H1 (cell line): ENCODE measurements at regions not wholly inside any gene's neighbourhood (a gene's known extent, or its start where the extent isn't known, plus 50 kb on each side); places are given as distances from the start of the nearest gene placed in this dataset.
A peak's percentile ranks its signal among the peaks of the same experiment; 100 is the strongest.

ENCODE experiments used
- CTCF ChIA-PET: fragments of 300-600 bp; sonication (Branson Sonifier 250); formaldehyde crosslinking; loops from one replicate; lab custom pipeline; 2021; ENCODE audit not compliant: partially characterized antibody; lab: Charles Lee
- POLR2A ChIA-PET: fragments of 300-600 bp; sonication (Branson Sonifier 250); formaldehyde crosslinking; loops from one replicate; lab custom pipeline; 2021; ENCODE audit warnings: inconsistent platforms; ENCODE audit not compliant: partially characterized antibody; lab: Charles Lee
- DNase-seq, 2 experiments: peaks; one replicate each; pipeline versions ENCODE4 v3.0.0 to v3.0.0-alpha.2; 2010 to 2022; ENCODE audit warnings: low spot score in 2 of 2, low read depth in 1 of 2, mixed read lengths in 1 of 2
- FAIRE-seq: peaks from 2 replicates; lab custom pipeline; 2011; peaks lifted over from hg19 to GRCh38; lab: Jason Lieb, UNC
- H2AFZ ChIP-seq: 2 replicates; pipeline ENCODE4 v1.8.1; 2012; ENCODE audit warnings: low read length, inconsistent platforms
- H2AK5ac ChIP-seq: 2 replicates; pipeline ENCODE4 v1.6.1; 2013; ENCODE audit warnings: low read depth, low read length
- H2BK120ac ChIP-seq: replicated peaks from 2 replicates; pipeline ENCODE3; 2013; ENCODE audit warnings: low read depth, low read length, inconsistent platforms
- H2BK12ac ChIP-seq: 2 replicates; pipeline ENCODE4 v1.6.1; 2013; ENCODE audit warnings: low read depth, low read length
- H2BK15ac ChIP-seq: 2 replicates; pipeline ENCODE4 v1.6.1; 2013; ENCODE audit warnings: low read length
- H2BK20ac ChIP-seq: 2 replicates; pipeline ENCODE4 v1.6.1; 2013; ENCODE audit warnings: low read length
- H2BK5ac ChIP-seq: 2 replicates; pipeline ENCODE4 v1.6.1; 2013; ENCODE audit warnings: low read depth, low read length
- H3K14ac ChIP-seq: 2 replicates; pipeline ENCODE4 v1.6.1; 2013; ENCODE audit warnings: inconsistent platforms; ENCODE audit not compliant: insufficient read length
- H3K18ac ChIP-seq: 2 replicates; pipeline ENCODE4 v1.6.1; 2013; ENCODE audit warnings: low read length; ENCODE audit errors: extremely low read depth
- H3K23ac ChIP-seq: 2 replicates; pipeline ENCODE4 v1.6.1; 2013; ENCODE audit warnings: inconsistent platforms; ENCODE audit not compliant: insufficient read length
- H3K23me2 ChIP-seq: 2 replicates; pipeline ENCODE4 v1.6.1; 2013; ENCODE audit warnings: low read depth, low read length
- H3K27ac ChIP-seq: 2 replicates; pipeline ENCODE4 v1.6.1; 2011; ENCODE audit warnings: low read depth, low read length, inconsistent platforms
- H3K27me3 ChIP-seq, 4 experiments: replicated peaks in 1 of 4; 1 replicate in 1 of 4; 2 replicates in 3 of 4; pipeline versions ENCODE4 v1.6.1 to v1.8.1; 2011 to 2013; ENCODE audit warnings: low read length in 3 of 4, mild to moderate bottlenecking in 3 of 4, inconsistent platforms in 2 of 4, mixed read lengths in 2 of 4, moderate library complexity in 1 of 4; ENCODE audit not compliant: control insufficient read depth in 3 of 4, insufficient read depth in 3 of 4; ENCODE audit errors: extremely low read depth in 1 of 4
- H3K36me3 ChIP-seq, 4 experiments: 2 replicates each; pipeline versions ENCODE4 v1.6.1 to v1.8.1; 2011 to 2013; ENCODE audit warnings: mild to moderate bottlenecking in 4 of 4, low read length in 3 of 4, moderate library complexity in 2 of 4, control low read depth in 1 of 4, inconsistent platforms in 1 of 4; ENCODE audit not compliant: insufficient read depth in 4 of 4, control insufficient read depth in 2 of 4
- H3K4ac ChIP-seq: replicated peaks from 2 replicates; pipeline ENCODE3; 2013; ENCODE audit warnings: low read length, low read depth, mixed read lengths, inconsistent platforms; ENCODE audit not compliant: insufficient read length
- H3K4me1 ChIP-seq, 4 experiments: replicated peaks in 1 of 4; 1 replicate in 1 of 4; 2 replicates in 3 of 4; pipeline versions ENCODE4 v1.6.1 to v1.8.1; 2011 to 2013; ENCODE audit warnings: low read length in 3 of 4, inconsistent platforms in 2 of 4, mixed read lengths in 1 of 4; ENCODE audit not compliant: insufficient read depth in 4 of 4, control insufficient read depth in 3 of 4
- H3K4me2 ChIP-seq, 2 experiments: 2 replicates each; pipeline versions ENCODE4 v1.6.1 to v1.8.1; 2011 to 2013; ENCODE audit warnings: low read depth in 2 of 2, low read length in 2 of 2, control low read depth in 1 of 2, inconsistent platforms in 1 of 2, mild to moderate bottlenecking in 1 of 2; ENCODE audit not compliant: insufficient read depth in 1 of 2
- H3K4me3 ChIP-seq, 4 experiments: fragments of 200-600, 300-600 bp in 1 of 4; sonication (generic), shearing (Covaris generic), sonication (Bioruptor Twin) in 1 of 4; 2 replicates each; pipeline versions ENCODE4 v1.5.1 to v1.8.1; 2011 to 2016; ENCODE audit warnings: low read length in 4 of 4, low read depth in 3 of 4, control low read depth in 2 of 4, inconsistent platforms in 2 of 4, mild to moderate bottlenecking in 2 of 4, mixed read lengths in 1 of 4, moderate library complexity in 1 of 4; ENCODE audit not compliant: insufficient read depth in 2 of 4; ENCODE audit errors: extremely low read depth in 1 of 4
- H3K56ac ChIP-seq: replicated peaks from 2 replicates; pipeline ENCODE3; 2013; ENCODE audit warnings: low read depth, mild to moderate bottlenecking, mixed read lengths, low read length, inconsistent platforms; ENCODE audit not compliant: insufficient read length
- H3K79me1 ChIP-seq: 2 replicates; pipeline ENCODE4 v1.6.1; 2013; ENCODE audit warnings: low read depth, low read length, control low read depth
- H3K79me2 ChIP-seq, 2 experiments: 2 replicates each; pipeline versions ENCODE4 v1.6.1 to v1.8.1; 2012 to 2013; ENCODE audit warnings: low read length in 2 of 2, mild to moderate bottlenecking in 2 of 2, inconsistent platforms in 1 of 2; ENCODE audit not compliant: insufficient read depth in 2 of 2, control insufficient read depth in 1 of 2
- H3K9ac ChIP-seq, 4 experiments: replicated peaks in 1 of 4; 1 replicate in 1 of 4; 2 replicates in 3 of 4; pipeline versions ENCODE4 v1.6.1 to v1.8.1; 2011 to 2013; ENCODE audit warnings: low read depth in 3 of 4, low read length in 3 of 4, control low read depth in 2 of 4, mild to moderate bottlenecking in 2 of 4, moderate library complexity in 2 of 4, inconsistent platforms in 1 of 4; ENCODE audit errors: extremely low read depth in 1 of 4
- H3K9me3 ChIP-seq, 2 experiments: 2 replicates each; pipeline versions ENCODE4 v1.6.1 to v1.8.1; 2012 to 2013; ENCODE audit warnings: mild to moderate bottlenecking in 2 of 2, moderate library complexity in 2 of 2, control low read depth in 1 of 2, inconsistent platforms in 1 of 2, low read depth in 1 of 2, low read length in 1 of 2, mixed read lengths in 1 of 2; ENCODE audit not compliant: insufficient read depth in 2 of 2
- H4K20me1 ChIP-seq, 2 experiments: replicated peaks in 1 of 2; 2 replicates each; pipeline versions ENCODE3 to v1.8.1; 2011 to 2013; ENCODE audit warnings: inconsistent platforms in 2 of 2, low read length in 2 of 2, mild to moderate bottlenecking in 1 of 2; ENCODE audit not compliant: insufficient read depth in 2 of 2, control insufficient read depth in 1 of 2
- H4K5ac ChIP-seq: 2 replicates; pipeline ENCODE4 v1.6.1; 2013; ENCODE audit warnings: low read length, low read depth, mixed read lengths, inconsistent platforms; ENCODE audit not compliant: insufficient read length
- H4K8ac ChIP-seq: 2 replicates; pipeline ENCODE4 v1.8.0; 2013; ENCODE audit warnings: mild to moderate bottlenecking, moderate library complexity, low read length, inconsistent platforms; ENCODE audit not compliant: insufficient read depth; ENCODE audit errors: extremely low read depth
- H4K91ac ChIP-seq: replicated peaks from 2 replicates; pipeline ENCODE3; 2013; ENCODE audit warnings: low read length, mixed read lengths, inconsistent platforms; ENCODE audit not compliant: insufficient read length
- ATF3 ChIP-seq: IDR thresholded peaks from 2 replicates; pipeline ENCODE4 v1.6.1; 2011; ENCODE audit warnings: low read depth, mild to moderate bottlenecking, low read length; ENCODE audit not compliant: insufficient read depth
- KDM4A ChIP-seq: IDR thresholded peaks from one replicate; pipeline ENCODE4 v1.7.1; 2012; ENCODE audit warnings: low read depth, mild to moderate bottlenecking, moderate library complexity, low read length, inconsistent platforms; ENCODE audit not compliant: severe bottlenecking
- KDM5A ChIP-seq: fragments of 200-600 bp; IDR thresholded peaks from 2 replicates; pipeline ENCODE4 v1.7.1; 2012; ENCODE audit warnings: mild to moderate bottlenecking, low read length, inconsistent platforms, mixed read lengths
- RXRA ChIP-seq: IDR thresholded peaks from 2 replicates; pipeline ENCODE4 v1.6.1; 2011; ENCODE audit warnings: low read depth, mild to moderate bottlenecking, low read length, moderate library complexity; ENCODE audit not compliant: insufficient read depth
- SIN3A ChIP-seq, 2 experiments: IDR thresholded peaks in 1 of 2; conservative IDR thresholded peaks in 1 of 2; 2 replicates each; pipeline ENCODE4 v1.6.1; 2011 to 2012; ENCODE audit warnings: low read length in 2 of 2, improper control_type of control experiment in 1 of 2, low read depth in 1 of 2, mild to moderate bottlenecking in 1 of 2
- WGBS, 2 experiments: shearing (Covaris generic) in 1 of 2; methylation state at CpG; one replicate each; pipeline versions ENCODE4 v1.1.6 to v1.1.7; 2013 to 2015; ENCODE audit warnings: low lambda C conversion rate in 2 of 2, mixed read lengths in 2 of 2, inconsistent platforms in 1 of 2, low coverage in 1 of 2, missing lambda C conversion rate in 1 of 2; ENCODE audit not compliant: insufficient replicate concordance in 2 of 2, insufficient coverage in 1 of 2, insufficient read length in 1 of 2; ENCODE audit errors: extremely low coverage in 1 of 2, missing lambda C conversion rate in 1 of 2; 5-methylcytosine and 5-hydroxymethylcytosine counted together

GRCh38 chr7:109552017-109552416 is 982.3 kb downstream of the DNAJB9 start:
- H3K4me1 ChIP-seq: no peaks in the 10 kb centered on the region
- no peak overlapping the region for H2BK15ac ChIP-seq
- no peak overlapping the region; the same call in 1 of the 2 replicates for H3K18ac ChIP-seq
- ChIA-PET CTCF (interaction anchor here (1.2 kb wide), 1 partner anchor 15 kb away, joined by 5 read pairs; no protein-coding TSS in a partner anchor), POLR2A (no interaction called here)
- H3K27ac ChIP-seq: no peak overlapping the region
- H3K9me3 ChIP-seq: no peaks in the 10 kb centered on the region
- H4K8ac ChIP-seq: no peak overlapping the region
- H3K79me1 ChIP-seq: no peaks in the 10 kb centered on the region
- no peak overlapping the region for H3K4ac ChIP-seq
- H3K4me2 ChIP-seq: no peak overlapping the region
- no peak overlapping the region for H3K9ac ChIP-seq
- no peaks in the 10 kb centered on the region; a peak in 1 of 8 replicates for H3K36me3 ChIP-seq
- DNase-seq: no peak
- H2AFZ ChIP-seq: no peak overlapping the region
- no peak overlapping the region for H4K5ac ChIP-seq
- H2BK12ac ChIP-seq: no peak overlapping the region
- no peak overlapping the region for H2AK5ac ChIP-seq
- peak overlapping the region; percentile 30 for H4K91ac ChIP-seq
- no peak overlapping the region for H3K14ac ChIP-seq
- no peak overlapping the region for H3K23ac ChIP-seq
- H3K4me3 ChIP-seq: no peak overlapping the region
- no peak overlapping the region for H3K56ac ChIP-seq
- no peaks in the 10 kb centered on the region for H3K23me2 ChIP-seq
- H3K27me3 ChIP-seq: no peaks in the 10 kb centered on the region
- WGBS, 2 experiments: 89% methylated on average over 2 of the region's 2 CpGs; no CpG with 5 or more reads in 1 of the 2 experiments
- H3K79me2 ChIP-seq: no peaks in the 10 kb centered on the region
- no peak for FAIRE-seq
- H2BK20ac ChIP-seq: no peak overlapping the region
- no peak for TF ChIP-seq SIN3A (conservative IDR thresholded peaks at IDR 0.05 in 1 of 2, IDR thresholded peaks at IDR 0.05 in 1 of 2; ENCODE audit: low read depth in 1 of 2, low read length in 2 of 2)
- no peak for TF ChIP-seq RXRA
- TF ChIP-seq KDM4A: no peak
- TF ChIP-seq ATF3: no peak
- no peak for TF ChIP-seq KDM5A
- no peak overlapping the region for H2BK120ac ChIP-seq
- H4K20me1 ChIP-seq: no peaks in the 10 kb centered on the region
- no peak overlapping the region for H2BK5ac ChIP-seq
